ENCODE measurements at regions not wholly inside any gene's neighbourhood (a gene's known extent, or its start where the extent isn't known, plus 50 kb on each side); places are given as distances from the start of the nearest gene placed in this dataset.

DNA sequence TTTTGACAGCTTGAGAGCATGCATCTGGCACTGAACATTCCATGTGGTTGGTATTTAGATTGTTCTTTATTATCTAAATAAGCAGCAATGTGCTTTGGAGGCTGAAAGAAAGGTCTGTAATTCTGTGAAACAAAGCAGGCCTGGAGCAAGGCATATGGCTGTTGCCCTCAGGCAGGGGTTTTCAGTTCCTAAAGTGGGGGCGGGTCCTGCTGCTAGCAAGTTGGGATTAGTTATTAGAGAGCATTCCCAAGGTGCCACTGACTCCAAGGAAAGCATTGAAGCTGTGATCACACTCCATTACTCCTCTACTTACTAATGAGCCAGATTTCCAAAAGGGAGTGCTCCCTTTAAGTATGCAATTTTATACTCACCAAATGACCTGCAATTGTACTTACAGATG is 432.2 kb downstream of the OLFM4 start:
- no peaks in the 10 kb centered on the region for H3K27me3 ChIP-seq (ENCODE audit: control insufficient read depth, insufficient read depth, low read length, poor library complexity, severe bottlenecking)
- Mint-ChIP-seq H3K9me3 (peaks cover 16% of the 10 kb centered on the region), H3K4me1 (peaks cover 5% of the 10 kb centered on the region), H3K27ac (no peak overlapping the region), H3K4me3 (no peak overlapping the region), H3K36me3 (ENCODE audit: low read depth) (no peaks in the 10 kb centered on the region), H3K27me3 (ENCODE audit: insufficient read depth) (peaks cover 6% of the 10 kb centered on the region)
- no peak overlapping the region for H3K9ac ChIP-seq (ENCODE audit: extremely low read depth, low read length, poor library complexity, severe bottlenecking)
- H3K36me3 ChIP-seq (ENCODE audit: control insufficient read depth, insufficient read depth, low read length), result no peaks in the 10 kb centered on the region
- TF ChIP-seq, protein P1, sequence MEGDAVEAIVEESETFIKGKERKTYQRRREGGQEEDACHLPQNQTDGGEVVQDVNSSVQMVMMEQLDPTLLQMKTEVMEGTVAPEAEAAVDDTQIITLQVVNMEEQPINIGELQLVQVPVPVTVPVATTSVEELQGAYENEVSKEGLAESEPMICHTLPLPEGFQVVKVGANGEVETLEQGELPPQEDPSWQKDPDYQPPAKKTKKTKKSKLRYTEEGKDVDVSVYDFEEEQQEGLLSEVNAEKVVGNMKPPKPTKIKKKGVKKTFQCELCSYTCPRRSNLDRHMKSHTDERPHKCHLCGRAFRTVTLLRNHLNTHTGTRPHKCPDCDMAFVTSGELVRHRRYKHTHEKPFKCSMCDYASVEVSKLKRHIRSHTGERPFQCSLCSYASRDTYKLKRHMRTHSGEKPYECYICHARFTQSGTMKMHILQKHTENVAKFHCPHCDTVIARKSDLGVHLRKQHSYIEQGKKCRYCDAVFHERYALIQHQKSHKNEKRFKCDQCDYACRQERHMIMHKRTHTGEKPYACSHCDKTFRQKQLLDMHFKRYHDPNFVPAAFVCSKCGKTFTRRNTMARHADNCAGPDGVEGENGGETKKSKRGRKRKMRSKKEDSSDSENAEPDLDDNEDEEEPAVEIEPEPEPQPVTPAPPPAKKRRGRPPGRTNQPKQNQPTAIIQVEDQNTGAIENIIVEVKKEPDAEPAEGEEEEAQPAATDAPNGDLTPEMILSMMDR (conservative IDR thresholded peaks at IDR 0.05), result no peak
- DNase-seq, result peak; percentile 52
- H3K4me1 ChIP-seq (ENCODE audit: control insufficient read depth, insufficient read depth, low read length), result no peaks in the 10 kb centered on the region
- no peak overlapping the region for H3K27ac ChIP-seq (ENCODE audit: low read depth, low read length)
- 92% methylated on average over 1 of the region's 1 CpG; no CpG with 5 or more reads in 1 of the 2 experiments for WGBS, 2 experiments (ENCODE audit: insufficient coverage in 1 of 2, insufficient read length in 1 of 2)
- no peak overlapping the region for H3K4me3 ChIP-seq (ENCODE audit: low read length)
- peaks cover 26% of the 10 kb centered on the region for H3K9me3 ChIP-seq (ENCODE audit: control insufficient read depth, low read length)

DNA sequence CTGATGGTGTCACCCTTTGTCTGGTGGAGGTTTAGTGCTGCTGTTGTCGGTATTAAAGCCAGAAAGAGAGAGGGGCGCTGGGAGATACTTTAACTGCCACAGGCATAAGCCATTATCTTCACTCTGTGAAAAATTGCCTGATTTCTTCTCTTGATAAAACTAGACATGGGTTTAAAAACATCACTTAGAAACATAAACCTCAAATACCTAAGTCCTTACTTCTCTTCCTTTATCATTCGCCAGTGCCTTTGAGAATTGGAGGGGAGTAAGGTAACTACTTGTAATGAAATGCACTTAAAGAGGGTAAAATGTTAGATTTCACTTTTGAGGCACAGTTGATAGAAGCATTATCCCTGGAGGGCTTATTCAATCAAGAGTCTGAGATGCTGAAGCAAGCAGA is 434.5 kb downstream of the OLFM4 start:
- Mint-ChIP-seq H3K27ac (no peak overlapping the region), H3K4me1 (peaks cover 5% of the 10 kb centered on the region), H3K36me3 (ENCODE audit: low read depth) (no peaks in the 10 kb centered on the region), H3K9me3 (peaks cover under 1% of the 10 kb centered on the region), H3K27me3 (ENCODE audit: insufficient read depth) (peaks cover 6% of the 10 kb centered on the region), H3K4me3 (no peak overlapping the region)
- Histone ChIP-seq H3K4me1 (ENCODE audit: control insufficient read depth, insufficient read depth, low read length) (no peaks in the 10 kb centered on the region), H3K27ac (ENCODE audit: low read depth, low read length) (no peak overlapping the region), H3K36me3 (ENCODE audit: control insufficient read depth, insufficient read depth, low read length) (no peaks in the 10 kb centered on the region), H3K9ac (ENCODE audit: extremely low read depth, low read length, poor library complexity, severe bottlenecking) (no peak overlapping the region), H3K9me3 (ENCODE audit: control insufficient read depth, low read length) (peaks cover 8% of the 10 kb centered on the region), H3K27me3 (ENCODE audit: control insufficient read depth, insufficient read depth, low read length, poor library complexity, severe bottlenecking) (no peaks in the 10 kb centered on the region), H3K4me3 (ENCODE audit: low read length) (no peak overlapping the region)
- WGBS, 2 experiments (ENCODE audit: insufficient coverage in 1 of 2, insufficient read length in 1 of 2), result 98 to 100% methylated on average over 2 to 3 of the region's 3 CpGs
- TF ChIP-seq, protein P1 (conservative IDR thresholded peaks at IDR 0.05), result no peak
- DNase-seq, result no peak

DNA sequence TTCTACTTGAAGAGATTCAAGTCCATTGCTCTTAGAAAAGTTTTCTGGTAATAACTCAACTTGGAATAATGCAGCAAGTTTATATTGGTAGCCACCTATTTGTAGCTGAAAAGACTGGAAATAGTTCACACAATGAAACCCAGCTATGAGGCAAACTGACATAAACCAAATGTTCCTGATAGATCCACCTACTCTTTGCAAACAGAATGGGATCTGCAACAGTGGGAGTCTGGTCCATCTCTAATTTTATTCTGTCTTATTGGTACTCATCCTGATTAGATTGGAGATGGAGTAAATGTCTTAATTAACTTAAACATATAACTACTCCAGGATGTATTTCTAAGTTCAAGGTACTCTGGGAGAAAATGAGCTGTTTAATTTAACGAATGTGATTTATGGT is 438.0 kb downstream of the OLFM4 start:
- no peak overlapping the region for H3K27ac ChIP-seq (ENCODE audit: low read depth, low read length)
- no peak overlapping the region for H3K4me3 ChIP-seq (ENCODE audit: low read length)
- Mint-ChIP-seq H3K27me3 (ENCODE audit: insufficient read depth) (peaks cover 4% of the 10 kb centered on the region), H3K27ac (no peak overlapping the region), H3K4me1 (peaks cover 5% of the 10 kb centered on the region), H3K9me3 (no peaks in the 10 kb centered on the region), H3K4me3 (no peak overlapping the region), H3K36me3 (ENCODE audit: low read depth) (no peaks in the 10 kb centered on the region)
- H3K9ac ChIP-seq (ENCODE audit: extremely low read depth, low read length, poor library complexity, severe bottlenecking), result no peak overlapping the region
- H3K4me1 ChIP-seq (ENCODE audit: control insufficient read depth, insufficient read depth, low read length), result no peaks in the 10 kb centered on the region
- DNase-seq, result no peak
- H3K27me3 ChIP-seq (ENCODE audit: control insufficient read depth, insufficient read depth, low read length, poor library complexity, severe bottlenecking), result no peaks in the 10 kb centered on the region
- TF ChIP-seq, protein P1 (conservative IDR thresholded peaks at IDR 0.05), result no peak
- no peaks in the 10 kb centered on the region for H3K9me3 ChIP-seq (ENCODE audit: control insufficient read depth, low read length)
- H3K36me3 ChIP-seq (ENCODE audit: control insufficient read depth, insufficient read depth, low read length), result no peaks in the 10 kb centered on the region
- 90 to 96% methylated on average over 1 of the region's 1 CpG for WGBS, 2 experiments (ENCODE audit: insufficient coverage in 1 of 2, insufficient read length in 1 of 2)
